ENCODE measurements at regions not wholly inside any gene's neighbourhood (a gene's known extent, or its start where the extent isn't known, plus 50 kb on each side); places are given as distances from the start of the nearest gene placed in this dataset.
"Not testable (repeated sequence)": the region's sequence is repeated elsewhere in the genome, so short reads cannot be mapped to it uniquely, and the experiment has no call there.

GRCh38 chr16:18636928-18637327 is 75.0 kb upstream of the NOMO2 start:
- in situ Hi-C loops (cut with HindIII; ENCODE audit: extremely low pct_ligation_motif_present, low pct_unique_long_range_greater_than_20kb); H3K9me3 ChIP-seq (ENCODE audit: low read length); CTCF ChIA-PET (ENCODE audit: low intra/inter-chr PET ratio, low total read pairs); BruUV-seq (replicated peaks); H3K4me2 ChIP-seq (ENCODE audit: low read depth, low read length); H4K20me1 ChIP-seq (ENCODE audit: insufficient read depth, low read length); H3K4me1 ChIP-seq (ENCODE audit: insufficient read depth, low read length); DNase-seq (ENCODE audit: low spot score); H3K36me3 ChIP-seq (replicated peaks in 1 of 2; ENCODE audit: control insufficient read depth in 1 of 2, insufficient read depth in 2 of 2, low read length in 2 of 2); FAIRE-seq; H2AFZ ChIP-seq (ENCODE audit: low read length); H3K9ac ChIP-seq (ENCODE audit: insufficient read depth, low read depth, low read length); intact Hi-C loops (cut with micrococcal nuclease; ENCODE audit: unreplicated experiment); ATAC-seq; H3K27ac ChIP-seq (ENCODE audit: extremely low read length, insufficient read depth, low read length); H3K79me2 ChIP-seq (ENCODE audit: insufficient read depth, low read length); POLR2A ChIA-PET; H3K27me3 ChIP-seq (ENCODE audit: control insufficient read depth in 1 of 2, insufficient read depth in 2 of 2, low read length in 2 of 2); H3K4me3 ChIP-seq (replicated peaks in 1 of 3; ENCODE audit: insufficient read depth in 1 of 3, low read depth in 2 of 3, low read length in 3 of 3): not testable (repeated sequence)
- no CpG with 5 or more reads among the region's 4 CpGs for WGBS (ENCODE audit: low lambda C conversion rate)

- POLR2A ChIA-PET; H3K27ac ChIP-seq (ENCODE audit: extremely low read length, insufficient read depth, low read length); in situ Hi-C loops (cut with HindIII; ENCODE audit: extremely low pct_ligation_motif_present, low pct_unique_long_range_greater_than_20kb); H3K9ac ChIP-seq (ENCODE audit: insufficient read depth, low read depth, low read length); H3K9me3 ChIP-seq (ENCODE audit: low read length); H3K36me3 ChIP-seq (replicated peaks in 1 of 2; ENCODE audit: control insufficient read depth in 1 of 2, insufficient read depth in 2 of 2, low read length in 2 of 2); H3K4me2 ChIP-seq (ENCODE audit: low read depth, low read length); BruUV-seq (replicated peaks); H3K27me3 ChIP-seq (ENCODE audit: control insufficient read depth in 1 of 2, insufficient read depth in 2 of 2, low read length in 2 of 2); intact Hi-C loops (cut with micrococcal nuclease; ENCODE audit: unreplicated experiment); CTCF ChIA-PET (ENCODE audit: low intra/inter-chr PET ratio, low total read pairs); DNase-seq (ENCODE audit: low spot score); H3K4me3 ChIP-seq (replicated peaks in 1 of 3; ENCODE audit: insufficient read depth in 1 of 3, low read depth in 2 of 3, low read length in 3 of 3); H3K4me1 ChIP-seq (ENCODE audit: insufficient read depth, low read length); H2AFZ ChIP-seq (ENCODE audit: low read length); H3K79me2 ChIP-seq (ENCODE audit: insufficient read depth, low read length); H4K20me1 ChIP-seq (ENCODE audit: insufficient read depth, low read length): not testable (repeated sequence)
- TF ChIP-seq SOX5 (CRISPR knock-in tag; IDR thresholded peaks at IDR 0.05; ENCODE audit: borderline replicate concordance) (peak; percentile 62; the same call in 1 of the 2 replicates), SAP130 (CRISPR knock-in tag; IDR thresholded peaks at IDR 0.05; ENCODE audit: low read depth) (0 out of 2 replicates have a peak, but pooled peaks have one; percentile 20), FOSL2 (CRISPR knock-in tag; IDR thresholded peaks at IDR 0.05) (peak; percentile 48), ARID5B (CRISPR knock-in tag; IDR thresholded peaks at IDR 0.05) (peak; percentile 19; the same call in 1 of the 2 replicates)
- peak; percentile 76 for FAIRE-seq
- 2% methylated on average over 3 of the region's 5 CpGs for WGBS (ENCODE audit: low lambda C conversion rate)
- ATAC-seq = peak; percentile 81
Observed at GRCh38 chr16:18636148-18636547, 74.3 kb upstream of the NOMO2 start.

GRCh38 chr16:18634981-18635380 is 73.1 kb upstream of the NOMO2 start:
- POLR2A ChIA-PET; FAIRE-seq; H3K36me3 ChIP-seq (replicated peaks in 1 of 2; ENCODE audit: control insufficient read depth in 1 of 2, insufficient read depth in 2 of 2, low read length in 2 of 2); DNase-seq (ENCODE audit: low spot score); H4K20me1 ChIP-seq (ENCODE audit: insufficient read depth, low read length); H3K4me2 ChIP-seq (ENCODE audit: low read depth, low read length); H3K9ac ChIP-seq (ENCODE audit: insufficient read depth, low read depth, low read length); H2AFZ ChIP-seq (ENCODE audit: low read length); H3K27ac ChIP-seq (ENCODE audit: extremely low read length, insufficient read depth, low read length); H3K27me3 ChIP-seq (ENCODE audit: control insufficient read depth in 1 of 2, insufficient read depth in 2 of 2, low read length in 2 of 2); BruUV-seq (replicated peaks); H3K9me3 ChIP-seq (ENCODE audit: low read length); H3K79me2 ChIP-seq (ENCODE audit: insufficient read depth, low read length); in situ Hi-C loops (cut with HindIII; ENCODE audit: extremely low pct_ligation_motif_present, low pct_unique_long_range_greater_than_20kb); intact Hi-C loops (cut with micrococcal nuclease; ENCODE audit: unreplicated experiment); H3K4me3 ChIP-seq (replicated peaks in 1 of 3; ENCODE audit: insufficient read depth in 1 of 3, low read depth in 2 of 3, low read length in 3 of 3); ATAC-seq; CTCF ChIA-PET (ENCODE audit: low intra/inter-chr PET ratio, low total read pairs); H3K4me1 ChIP-seq (ENCODE audit: insufficient read depth, low read length): not testable (repeated sequence)
- WGBS (ENCODE audit: low lambda C conversion rate) = no CpG with 5 or more reads among the region's 2 CpGs

All from HepG2 (cell line).